Astrocyte (in vitro differentiated cells and primary cell): ENCODE measurements at regions not wholly inside any gene's neighbourhood (a gene's known extent, or its start where the extent isn't known, plus 50 kb on each side); places are given as distances from the start of the nearest gene placed in this dataset.

Experiments
- DNase-seq: peaks from one replicate; pipeline ENCODE4 v3.0.0-alpha.2; 2010; ENCODE audit warnings: low read depth
- FAIRE-seq: peaks from 2 replicates; lab custom pipeline; 2011; peaks lifted over from hg19 to GRCh38; lab: Jason Lieb, UNC
- H2AFZ ChIP-seq: 2 replicates; pipeline ENCODE4 v1.6.0; 2012; ENCODE audit warnings: low read depth, low read length, inconsistent platforms
- H3K27ac ChIP-seq: 2 replicates; pipeline ENCODE4 v1.5.1; 2011; ENCODE audit warnings: low read depth, low read length, inconsistent platforms
- H3K27me3 ChIP-seq: 2 replicates; pipeline ENCODE4 v1.6.0; 2011; ENCODE audit warnings: low read length, inconsistent platforms; ENCODE audit not compliant: insufficient read depth
- H3K36me3 ChIP-seq: 2 replicates; pipeline ENCODE4 v1.5.1; 2011; ENCODE audit warnings: low read length, inconsistent platforms; ENCODE audit not compliant: insufficient read depth
- H3K4me1 ChIP-seq: 2 replicates; pipeline ENCODE4 v1.5.1; 2011; ENCODE audit warnings: low read length, inconsistent platforms; ENCODE audit not compliant: insufficient read depth
- H3K4me2 ChIP-seq: 2 replicates; pipeline ENCODE4 v1.6.0; 2012; ENCODE audit warnings: low read length, inconsistent platforms
- H3K4me3 ChIP-seq: 2 replicates; pipeline ENCODE4 v1.5.1; 2011; ENCODE audit warnings: low read depth, mild to moderate bottlenecking, low read length, inconsistent platforms; ENCODE audit not compliant: insufficient read depth
- H3K79me2 ChIP-seq: 2 replicates; pipeline ENCODE4 v1.6.0; 2012; ENCODE audit warnings: mild to moderate bottlenecking, low read length, inconsistent platforms; ENCODE audit not compliant: insufficient read depth
- H3K9ac ChIP-seq: 2 replicates; pipeline ENCODE4 v1.6.0; 2012; ENCODE audit warnings: mild to moderate bottlenecking, low read length, inconsistent platforms
- H3K9me3 ChIP-seq: 2 replicates; pipeline ENCODE4 v1.5.1; 2012; ENCODE audit warnings: low read depth, mild to moderate bottlenecking, low read length, inconsistent platforms; ENCODE audit not compliant: insufficient read depth
- H4K20me1 ChIP-seq: 2 replicates; pipeline ENCODE4 v1.6.0; 2012; ENCODE audit warnings: low read length, inconsistent platforms; ENCODE audit not compliant: insufficient read depth
- H3K27ac Mint-ChIP-seq: one replicate; pipeline ENCODE4 v1.8.0; 2021; ENCODE audit warnings: mild to moderate bottlenecking, mixed read lengths; ENCODE audit not compliant: unreplicated experiment
- H3K27me3 Mint-ChIP-seq: one replicate; pipeline ENCODE4 v1.8.0; 2021; ENCODE audit warnings: low read depth, mixed read lengths; ENCODE audit not compliant: unreplicated experiment
- H3K36me3 Mint-ChIP-seq: one replicate; pipeline ENCODE4 v1.8.0; 2021; ENCODE audit warnings: low read depth, mixed read lengths; ENCODE audit not compliant: unreplicated experiment
- H3K4me1 Mint-ChIP-seq: one replicate; pipeline ENCODE4 v1.8.0; 2021; ENCODE audit warnings: low read depth, mixed read lengths; ENCODE audit not compliant: unreplicated experiment
- H3K4me3 Mint-ChIP-seq: one replicate; pipeline ENCODE4 v1.8.0; 2021; ENCODE audit warnings: mild to moderate bottlenecking, moderate library complexity, mixed read lengths; ENCODE audit not compliant: unreplicated experiment
- H3K9me3 Mint-ChIP-seq: one replicate; pipeline ENCODE4 v1.8.0; 2021; ENCODE audit warnings: mild to moderate bottlenecking, mixed read lengths; ENCODE audit not compliant: unreplicated experiment
- CTCF ChIP-seq: IDR thresholded peaks from 2 replicates; pipeline ENCODE4 v1.5.1; 2011; ENCODE audit warnings: low read depth, mild to moderate bottlenecking, inconsistent platforms, low read length, moderate library complexity; ENCODE audit not compliant: insufficient read depth
- EZH2 ChIP-seq: IDR thresholded peaks from 2 replicates; pipeline ENCODE4 v1.6.1; 2012; ENCODE audit warnings: mild to moderate bottlenecking, low read length, inconsistent platforms; ENCODE audit not compliant: insufficient read depth

DNA sequence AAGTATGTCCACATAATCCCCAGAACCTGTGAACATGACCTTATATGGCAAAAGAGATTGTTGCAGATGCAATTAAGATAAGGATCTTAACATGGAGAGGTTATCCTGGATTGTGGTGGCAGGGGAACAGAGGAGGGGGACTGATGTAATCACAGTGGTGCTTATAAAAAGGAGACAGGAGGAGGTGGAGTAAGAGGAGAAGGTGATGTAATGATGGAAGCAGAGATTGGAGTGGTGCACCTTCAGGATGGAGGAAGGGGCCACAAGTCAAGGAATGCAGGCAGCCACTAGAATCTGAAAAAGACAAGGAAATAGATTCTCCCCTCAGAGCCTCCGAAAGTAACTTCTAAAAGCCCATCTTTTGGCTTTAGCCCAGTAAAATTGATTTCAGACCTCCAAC is 388.4 kb downstream of the BCOR start:
- TF ChIP-seq CTCF (no peak), EZH2 (no peak)
- H4K20me1 ChIP-seq = no peaks in the 10 kb centered on the region
- H3K4me1 Mint-ChIP-seq = no peaks in the 10 kb centered on the region
- H2AFZ ChIP-seq = no peak overlapping the region
- FAIRE-seq (no peak), DNase-seq (no peak)
- no peaks in the 10 kb centered on the region for H3K4me1 ChIP-seq
- no peaks in the 10 kb centered on the region for H3K36me3 ChIP-seq
- H3K9ac ChIP-seq = no peak overlapping the region
- no peak overlapping the region for H3K4me3 Mint-ChIP-seq
- H3K27ac Mint-ChIP-seq = no peak overlapping the region
- peaks cover 5% of the 10 kb centered on the region for H3K27me3 Mint-ChIP-seq
- H3K4me3 ChIP-seq = no peak overlapping the region
- H3K79me2 ChIP-seq = no peaks in the 10 kb centered on the region
- H3K36me3 Mint-ChIP-seq = no peaks in the 10 kb centered on the region
- H3K9me3 ChIP-seq = no peaks in the 10 kb centered on the region
- no peak overlapping the region for H3K27ac ChIP-seq
- peaks cover 4% of the 10 kb centered on the region for H3K9me3 Mint-ChIP-seq
- H3K4me2 ChIP-seq = no peak overlapping the region
- H3K27me3 ChIP-seq = no peaks in the 10 kb centered on the region

DNA sequence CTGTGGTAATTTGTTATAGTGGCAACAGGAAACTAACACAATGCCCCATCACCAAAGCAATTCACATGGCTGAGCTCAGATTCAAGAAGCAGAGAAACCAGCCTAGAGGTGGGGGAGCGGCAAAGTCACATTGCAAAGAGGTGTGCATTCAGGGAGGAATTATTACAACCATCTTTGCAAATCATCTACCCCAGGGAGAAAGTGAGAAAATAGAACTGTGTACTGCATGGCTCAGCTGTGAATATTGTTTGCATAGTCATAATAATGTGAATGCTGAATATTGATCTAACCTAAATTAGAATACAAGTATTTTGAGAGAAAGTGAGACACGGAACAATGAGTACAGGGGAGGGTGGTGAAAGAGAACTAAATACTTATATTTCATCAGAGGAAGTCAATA is 387.9 kb downstream of the BCOR start:
- H3K4me1 Mint-ChIP-seq = no peaks in the 10 kb centered on the region
- Histone ChIP-seq H3K36me3 (no peaks in the 10 kb centered on the region), H3K9me3 (no peaks in the 10 kb centered on the region), H3K4me3 (no peak overlapping the region), H2AFZ (no peak overlapping the region), H4K20me1 (no peaks in the 10 kb centered on the region), H3K4me2 (no peak overlapping the region), H3K9ac (no peak overlapping the region), H3K27ac (no peak overlapping the region), H3K4me1 (no peaks in the 10 kb centered on the region), H3K27me3 (no peaks in the 10 kb centered on the region), H3K79me2 (no peaks in the 10 kb centered on the region)
- peaks cover 4% of the 10 kb centered on the region for H3K9me3 Mint-ChIP-seq
- H3K27me3 Mint-ChIP-seq = peaks cover 5% of the 10 kb centered on the region
- FAIRE-seq = no peak
- TF ChIP-seq EZH2 (no peak), CTCF (no peak)
- no peaks in the 10 kb centered on the region for H3K36me3 Mint-ChIP-seq
- no peak overlapping the region for H3K4me3 Mint-ChIP-seq
- H3K27ac Mint-ChIP-seq = no peak overlapping the region
- DNase-seq = no peak

GRCh38 chrX:39710776-39711175 is 387.0 kb downstream of the BCOR start:
- DNase-seq (no peak), FAIRE-seq (no peak)
- H3K27ac ChIP-seq = no peak overlapping the region
- no peak overlapping the region for H3K4me3 ChIP-seq
- H3K4me1 Mint-ChIP-seq = no peaks in the 10 kb centered on the region
- no peak overlapping the region for H2AFZ ChIP-seq
- peaks cover 4% of the 10 kb centered on the region for H3K9me3 Mint-ChIP-seq
- no peak overlapping the region for H3K9ac ChIP-seq
- H3K4me1 ChIP-seq = no peaks in the 10 kb centered on the region
- no peaks in the 10 kb centered on the region for H3K9me3 ChIP-seq
- H3K36me3 ChIP-seq = no peaks in the 10 kb centered on the region
- no peak for TF ChIP-seq CTCF
- TF ChIP-seq EZH2 = no peak
- no peak overlapping the region for H3K4me3 Mint-ChIP-seq
- H3K27ac Mint-ChIP-seq = no peak overlapping the region
- no peaks in the 10 kb centered on the region for H3K36me3 Mint-ChIP-seq
- no peak overlapping the region for H3K4me2 ChIP-seq
- peaks cover 5% of the 10 kb centered on the region for H3K27me3 Mint-ChIP-seq
- H3K27me3 ChIP-seq = no peaks in the 10 kb centered on the region
- H3K79me2 ChIP-seq = no peaks in the 10 kb centered on the region
- no peaks in the 10 kb centered on the region for H4K20me1 ChIP-seq
